ENCODE measurements at regions not wholly inside any gene's neighbourhood (a gene's known extent, or its start where the extent isn't known, plus 50 kb on each side); places are given as distances from the start of the nearest gene placed in this dataset.

DNA sequence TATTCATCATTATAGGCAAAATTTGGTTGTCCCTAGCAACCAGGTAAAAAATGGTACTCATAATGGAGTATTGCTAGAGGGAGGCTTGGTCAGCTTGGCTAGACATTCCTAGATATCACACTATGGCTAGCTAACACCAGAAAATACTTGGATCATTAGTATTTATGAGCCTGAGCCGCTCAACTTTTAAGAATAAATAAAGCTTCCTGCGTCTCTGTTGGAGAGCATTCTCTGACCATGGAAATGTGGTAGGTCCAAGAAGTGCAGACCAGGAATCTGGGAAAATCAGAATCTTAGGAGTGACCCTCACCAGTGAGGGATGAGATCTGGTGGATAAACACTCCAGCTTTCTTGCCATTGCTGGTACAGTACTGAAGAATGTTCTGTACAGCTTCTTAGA is 157.6 kb upstream of the AGR3 start:
- TF ChIP-seq TCF12 (IDR thresholded peaks at IDR 0.05; ENCODE audit: low read depth) (no peak), TEAD4 (IDR thresholded peaks at IDR 0.05) (no peak)

- TF ChIP-seq ZBTB7A (IDR thresholded peaks at IDR 0.05; ENCODE audit: low read depth) = no peak
- TF ChIP-seq USF1 (IDR thresholded peaks at IDR 0.05) = no peak
- TF ChIP-seq YY1 (IDR thresholded peaks at IDR 0.05; ENCODE audit: low read depth) = no peak
- no peak for TF ChIP-seq CEBPB (IDR thresholded peaks at IDR 0.05)
- no peak for TF ChIP-seq RAD21 (IDR thresholded peaks at IDR 0.05; ENCODE audit: low read depth)
- no peak for TF ChIP-seq TAF1 (IDR thresholded peaks at IDR 0.05; ENCODE audit: low read depth)
Observed at GRCh38 chr7:17040716-17041115, 158.9 kb upstream of the AGR3 start.

DNA sequence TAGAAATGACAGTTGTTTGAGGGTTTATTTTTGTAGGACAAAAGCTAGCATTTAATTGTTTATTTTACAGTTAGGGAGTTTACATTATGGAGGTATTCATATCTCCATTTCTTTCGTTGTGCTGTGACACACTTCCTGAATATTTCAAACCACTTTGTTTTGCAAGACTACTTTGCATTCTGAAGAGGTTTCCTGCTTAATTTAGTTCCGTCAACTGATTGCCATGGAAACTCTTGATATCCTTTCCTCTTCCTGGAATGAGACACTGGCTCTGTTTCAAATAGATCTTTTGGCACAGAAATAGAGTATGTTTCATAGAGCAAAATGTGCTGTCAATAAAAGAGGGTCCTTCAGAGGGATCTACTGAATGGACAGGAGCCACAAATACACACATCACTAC is 159.5 kb upstream of the AGR3 start:
- TF ChIP-seq TAF1 (IDR thresholded peaks at IDR 0.05; ENCODE audit: low read depth) (no peak), ZBTB7A (IDR thresholded peaks at IDR 0.05; ENCODE audit: low read depth) (no peak), TEAD4 (IDR thresholded peaks at IDR 0.05) (no peak), YY1 (IDR thresholded peaks at IDR 0.05; ENCODE audit: low read depth) (no peak), CEBPB (IDR thresholded peaks at IDR 0.05) (no peak), EP300 (IDR thresholded peaks at IDR 0.05; ENCODE audit: borderline replicate concordance) (no peak), TCF12 (IDR thresholded peaks at IDR 0.05; ENCODE audit: low read depth) (no peak), CREB1 (IDR thresholded peaks at IDR 0.05; ENCODE audit: low read depth) (no peak), RAD21 (IDR thresholded peaks at IDR 0.05; ENCODE audit: low read depth) (no peak), NFIC (IDR thresholded peaks at IDR 0.05) (no peak)
- TF ChIP-seq, protein P1, sequence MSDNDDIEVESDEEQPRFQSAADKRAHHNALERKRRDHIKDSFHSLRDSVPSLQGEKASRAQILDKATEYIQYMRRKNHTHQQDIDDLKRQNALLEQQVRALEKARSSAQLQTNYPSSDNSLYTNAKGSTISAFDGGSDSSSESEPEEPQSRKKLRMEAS (IDR thresholded peaks at IDR 0.05) = no peak

GRCh38 chr7:17042211-17042610 is 160.4 kb upstream of the AGR3 start:
- no peak for TF ChIP-seq EGR1 (IDR thresholded peaks at IDR 0.05)
- TF ChIP-seq EP300 (IDR thresholded peaks at IDR 0.05; ENCODE audit: borderline replicate concordance) = no peak
- no peak for TF ChIP-seq YY1 (IDR thresholded peaks at IDR 0.05; ENCODE audit: low read depth)
- no peak for TF ChIP-seq TCF12 (IDR thresholded peaks at IDR 0.05; ENCODE audit: low read depth)
- no peak for TF ChIP-seq CEBPB (IDR thresholded peaks at IDR 0.05)
- no peak for TF ChIP-seq ZBTB7A (IDR thresholded peaks at IDR 0.05; ENCODE audit: low read depth)
- TF ChIP-seq TAF1 (IDR thresholded peaks at IDR 0.05; ENCODE audit: low read depth) = no peak
- no peak for TF ChIP-seq TEAD4 (IDR thresholded peaks at IDR 0.05)
- no peak for TF ChIP-seq NFIC (IDR thresholded peaks at IDR 0.05)
- TF ChIP-seq CREB1 (IDR thresholded peaks at IDR 0.05; ENCODE audit: low read depth) = no peak
- TF ChIP-seq, protein P2, sequence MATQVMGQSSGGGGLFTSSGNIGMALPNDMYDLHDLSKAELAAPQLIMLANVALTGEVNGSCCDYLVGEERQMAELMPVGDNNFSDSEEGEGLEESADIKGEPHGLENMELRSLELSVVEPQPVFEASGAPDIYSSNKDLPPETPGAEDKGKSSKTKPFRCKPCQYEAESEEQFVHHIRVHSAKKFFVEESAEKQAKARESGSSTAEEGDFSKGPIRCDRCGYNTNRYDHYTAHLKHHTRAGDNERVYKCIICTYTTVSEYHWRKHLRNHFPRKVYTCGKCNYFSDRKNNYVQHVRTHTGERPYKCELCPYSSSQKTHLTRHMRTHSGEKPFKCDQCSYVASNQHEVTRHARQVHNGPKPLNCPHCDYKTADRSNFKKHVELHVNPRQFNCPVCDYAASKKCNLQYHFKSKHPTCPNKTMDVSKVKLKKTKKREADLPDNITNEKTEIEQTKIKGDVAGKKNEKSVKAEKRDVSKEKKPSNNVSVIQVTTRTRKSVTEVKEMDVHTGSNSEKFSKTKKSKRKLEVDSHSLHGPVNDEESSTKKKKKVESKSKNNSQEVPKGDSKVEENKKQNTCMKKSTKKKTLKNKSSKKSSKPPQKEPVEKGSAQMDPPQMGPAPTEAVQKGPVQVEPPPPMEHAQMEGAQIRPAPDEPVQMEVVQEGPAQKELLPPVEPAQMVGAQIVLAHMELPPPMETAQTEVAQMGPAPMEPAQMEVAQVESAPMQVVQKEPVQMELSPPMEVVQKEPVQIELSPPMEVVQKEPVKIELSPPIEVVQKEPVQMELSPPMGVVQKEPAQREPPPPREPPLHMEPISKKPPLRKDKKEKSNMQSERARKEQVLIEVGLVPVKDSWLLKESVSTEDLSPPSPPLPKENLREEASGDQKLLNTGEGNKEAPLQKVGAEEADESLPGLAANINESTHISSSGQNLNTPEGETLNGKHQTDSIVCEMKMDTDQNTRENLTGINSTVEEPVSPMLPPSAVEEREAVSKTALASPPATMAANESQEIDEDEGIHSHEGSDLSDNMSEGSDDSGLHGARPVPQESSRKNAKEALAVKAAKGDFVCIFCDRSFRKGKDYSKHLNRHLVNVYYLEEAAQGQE (IDR thresholded peaks at IDR 0.05; ENCODE audit: low read depth) = no peak
- TF ChIP-seq FOXM1 (IDR thresholded peaks at IDR 0.05; ENCODE audit: borderline replicate concordance, low read depth) = no peak
- TF ChIP-seq RAD21 (IDR thresholded peaks at IDR 0.05; ENCODE audit: low read depth) = no peak
- TF ChIP-seq USF1 (IDR thresholded peaks at IDR 0.05) = no peak
- TF ChIP-seq, protein P1 (IDR thresholded peaks at IDR 0.05) = no peak

DNA sequence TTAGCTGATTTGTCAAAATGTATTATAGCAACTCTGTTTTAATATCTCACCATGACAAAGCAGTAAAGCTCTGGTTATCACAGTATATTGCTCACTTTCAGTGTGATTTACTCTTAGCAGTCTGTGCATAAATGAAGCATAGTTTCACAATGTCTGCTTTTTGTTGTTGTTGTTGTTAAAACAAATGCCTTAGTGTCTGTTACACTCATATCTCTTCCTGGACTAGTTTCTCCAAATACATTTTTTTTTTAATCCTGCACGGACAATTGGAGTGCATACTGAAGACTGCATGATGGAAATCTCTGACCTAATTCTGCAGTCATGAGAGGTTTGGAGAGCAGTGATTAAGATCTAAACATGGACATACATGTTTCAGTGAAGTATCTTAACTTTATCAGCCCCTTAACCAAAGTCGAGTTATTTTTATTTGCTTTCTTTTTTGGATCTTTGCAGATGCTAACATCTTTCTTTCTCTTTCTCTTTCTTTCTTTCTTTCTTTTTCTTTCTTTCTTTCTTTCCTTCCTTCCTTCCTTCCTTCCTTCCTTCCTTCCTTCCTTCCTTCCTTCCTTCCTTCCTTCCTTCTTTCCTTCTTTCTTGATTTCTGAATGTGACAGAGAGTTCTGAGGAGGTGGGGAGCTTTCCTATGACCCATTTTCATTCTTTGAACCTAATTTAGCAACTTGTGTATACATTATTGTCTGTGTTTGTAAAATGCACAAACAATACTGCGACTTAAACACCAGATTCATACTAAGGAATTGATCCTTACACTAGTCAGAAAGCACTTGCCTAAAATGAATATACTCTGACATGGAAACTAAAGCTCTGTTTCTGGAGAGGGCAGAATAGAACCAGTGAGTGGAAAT is 161.5 kb upstream of the AGR3 start:
- TF ChIP-seq, protein P1 (IDR thresholded peaks at IDR 0.05) = no peak
- no peak for TF ChIP-seq CREB1 (IDR thresholded peaks at IDR 0.05; ENCODE audit: low read depth)
- TF ChIP-seq, protein P2 (IDR thresholded peaks at IDR 0.05; ENCODE audit: low read depth) = no peak
- TF ChIP-seq YY1 (IDR thresholded peaks at IDR 0.05; ENCODE audit: low read depth) = no peak
- no peak for TF ChIP-seq ZBTB7A (IDR thresholded peaks at IDR 0.05; ENCODE audit: low read depth)
- no peak for TF ChIP-seq RAD21 (IDR thresholded peaks at IDR 0.05; ENCODE audit: low read depth)
- TF ChIP-seq TEAD4 (IDR thresholded peaks at IDR 0.05) = no peak
- no peak for TF ChIP-seq TAF1 (IDR thresholded peaks at IDR 0.05; ENCODE audit: low read depth)
- TF ChIP-seq EGR1 (IDR thresholded peaks at IDR 0.05) = no peak
- TF ChIP-seq FOXM1 (IDR thresholded peaks at IDR 0.05; ENCODE audit: borderline replicate concordance, low read depth) = no peak
- TF ChIP-seq NFIC (IDR thresholded peaks at IDR 0.05) = no peak
- TF ChIP-seq CEBPB (IDR thresholded peaks at IDR 0.05) = no peak
- TF ChIP-seq EP300 (IDR thresholded peaks at IDR 0.05; ENCODE audit: borderline replicate concordance) = no peak
- TF ChIP-seq TCF12 (IDR thresholded peaks at IDR 0.05; ENCODE audit: low read depth) = no peak
- no peak for TF ChIP-seq USF1 (IDR thresholded peaks at IDR 0.05)

Measured in Ishikawa (cell line).